Endothelial cell (in vitro differentiated cells): ENCODE measurements at regions not wholly inside any gene's neighbourhood (a gene's known extent, or its start where the extent isn't known, plus 50 kb on each side); places are given as distances from the start of the nearest gene placed in this dataset.

ENCODE experiments used
- DNase-seq: peaks from one replicate; pipeline ENCODE4 v3.0.0; 2021; ENCODE audit warnings: low spot score
- H3K27ac Mint-ChIP-seq: one replicate; pipeline ENCODE4 v1.8.0; 2021; ENCODE audit warnings: mixed read lengths, inconsistent platforms; ENCODE audit not compliant: unreplicated experiment
- H3K27me3 Mint-ChIP-seq: one replicate; pipeline ENCODE4 v1.8.0; 2021; ENCODE audit warnings: mild to moderate bottlenecking, moderate library complexity, mixed read lengths, inconsistent platforms; ENCODE audit not compliant: unreplicated experiment
- H3K36me3 Mint-ChIP-seq: one replicate; pipeline ENCODE4 v1.8.0; 2021; ENCODE audit warnings: mild to moderate bottlenecking, low read depth, mixed read lengths, inconsistent platforms; ENCODE audit not compliant: unreplicated experiment
- H3K4me1 Mint-ChIP-seq: one replicate; pipeline ENCODE4 v1.8.0; 2021; ENCODE audit warnings: mild to moderate bottlenecking, mixed read lengths, inconsistent platforms; ENCODE audit not compliant: unreplicated experiment
- H3K4me3 Mint-ChIP-seq: one replicate; pipeline ENCODE4 v1.8.0; 2021; ENCODE audit warnings: mild to moderate bottlenecking, mixed read lengths, inconsistent platforms; ENCODE audit not compliant: unreplicated experiment
- H3K9me3 Mint-ChIP-seq: one replicate; pipeline ENCODE4 v1.8.0; 2021; ENCODE audit warnings: mixed read lengths, inconsistent platforms; ENCODE audit not compliant: unreplicated experiment
- CTCF ChIP-seq: fragments of 200-600 bp; sonication (generic); IDR thresholded peaks from one replicate; pipeline ENCODE4 v1.5.0; 2021; ENCODE audit warnings: antibody characterized with exemption; ENCODE audit not compliant: unreplicated experiment

- Mint-ChIP-seq H3K27me3 (no peaks in the 10 kb centered on the region), H3K36me3 (no peaks in the 10 kb centered on the region), H3K9me3 (no peaks in the 10 kb centered on the region), H3K27ac (no peak overlapping the region), H3K4me1 (no peaks in the 10 kb centered on the region), H3K4me3 (no peak overlapping the region)
- DNase-seq = no peak
- TF ChIP-seq CTCF = no peak
Observed at GRCh38 chr11:21883354-21883753, 309.5 kb upstream of the ANO5 start.

- TF ChIP-seq CTCF = no peak
- H3K27me3 Mint-ChIP-seq = no peaks in the 10 kb centered on the region
- no peaks in the 10 kb centered on the region for H3K9me3 Mint-ChIP-seq
- no peaks in the 10 kb centered on the region for H3K36me3 Mint-ChIP-seq
- H3K4me3 Mint-ChIP-seq = no peak overlapping the region
- H3K4me1 Mint-ChIP-seq = no peaks in the 10 kb centered on the region
- no peak overlapping the region for H3K27ac Mint-ChIP-seq
- no peak for DNase-seq
Observed at GRCh38 chr11:21888814-21889213, 304.1 kb upstream of the ANO5 start.

GRCh38 chr11:21892736-21893564 lies 299.9 kb upstream of the ANO5 start:
- Mint-ChIP-seq H3K9me3 (no peaks in the 10 kb centered on the region), H3K27me3 (no peaks in the 10 kb centered on the region), H3K4me3 (no peak overlapping the region), H3K27ac (no peak overlapping the region), H3K36me3 (no peaks in the 10 kb centered on the region), H3K4me1 (no peaks in the 10 kb centered on the region)
- DNase-seq = no peak
- TF ChIP-seq CTCF = no peak

GRCh38 chr11:21893565-21893867 lies 299.4 kb upstream of the ANO5 start:
- Mint-ChIP-seq H3K9me3 (no peaks in the 10 kb centered on the region), H3K4me1 (no peaks in the 10 kb centered on the region), H3K4me3 (no peak overlapping the region), H3K27me3 (no peaks in the 10 kb centered on the region), H3K36me3 (no peaks in the 10 kb centered on the region), H3K27ac (no peak overlapping the region)
- DNase-seq = no peak
- TF ChIP-seq CTCF = no peak

GRCh38 chr11:21894492-21894891 lies 298.4 kb upstream of the ANO5 start:
- Mint-ChIP-seq H3K27me3 (no peaks in the 10 kb centered on the region), H3K4me1 (no peaks in the 10 kb centered on the region), H3K4me3 (no peak overlapping the region), H3K36me3 (no peaks in the 10 kb centered on the region), H3K9me3 (no peaks in the 10 kb centered on the region), H3K27ac (no peak overlapping the region)
- TF ChIP-seq CTCF = no peak
- DNase-seq = no peak
